ENCODE measurements at regions not wholly inside any gene's neighbourhood (a gene's known extent, or its start where the extent isn't known, plus 50 kb on each side); places are given as distances from the start of the nearest gene placed in this dataset.

GRCh38 chr9:118318770-118319431 lies 614.7 kb downstream of the TLR4 start:
- DNase-seq: no peak

- DNase-seq: no peak
These were observed 617.6 kb downstream of the TLR4 start for GRCh38 chr9:118321788-118322187.

GRCh38 chr9:118324706-118325105 lies 620.5 kb downstream of the TLR4 start:
- DNase-seq: no peak

- no peak for DNase-seq
These were observed 621.6 kb downstream of the TLR4 start for GRCh38 chr9:118325757-118326156.

GRCh38 chr9:118326326-118326725 lies 622.1 kb downstream of the TLR4 start:
- DNase-seq: no peak

GRCh38 chr9:118330191-118330986 lies 626.2 kb downstream of the TLR4 start:
- no peak for DNase-seq

- DNase-seq: no peak
These were observed 627.4 kb downstream of the TLR4 start for GRCh38 chr9:118331622-118332045.

- DNase-seq: no peak
These were observed 632.2 kb downstream of the TLR4 start for GRCh38 chr9:118336250-118336942.

- DNase-seq: no peak
These were observed 632.7 kb downstream of the TLR4 start for GRCh38 chr9:118336943-118337330.

- no peak for DNase-seq
These were observed 655.8 kb downstream of the TLR4 start for GRCh38 chr9:118360036-118360435.

GRCh38 chr9:118362123-118362522 lies 657.9 kb downstream of the TLR4 start:
- DNase-seq: no peak

GRCh38 chr9:118362596-118362995 lies 658.4 kb downstream of the TLR4 start:
- no peak for DNase-seq

- no peak for DNase-seq
These were observed 660.3 kb downstream of the TLR4 start for GRCh38 chr9:118364266-118365106.

- no peak for DNase-seq
These were observed 662.0 kb downstream of the TLR4 start for GRCh38 chr9:118366228-118366627.

- DNase-seq: no peak
These were observed 663.2 kb downstream of the TLR4 start for GRCh38 chr9:118367383-118367782.

- DNase-seq: no peak
These were observed 680.4 kb downstream of the TLR4 start for GRCh38 chr9:118384531-118385100.

GRCh38 chr9:118395415-118395814 lies 691.2 kb downstream of the TLR4 start:
- no peak for DNase-seq

- DNase-seq: no peak
These were observed 697.3 kb downstream of the TLR4 start for GRCh38 chr9:118401546-118401945.

- no peak for DNase-seq
These were observed 710.5 kb downstream of the TLR4 start for GRCh38 chr9:118414676-118415075.

GRCh38 chr9:118418887-118419565 lies 714.8 kb downstream of the TLR4 start:
- DNase-seq: no peak

GRCh38 chr9:118419676-118420075 lies 715.5 kb downstream of the TLR4 start:
- DNase-seq: no peak

- DNase-seq: no peak
These were observed 718.3 kb downstream of the TLR4 start for GRCh38 chr9:118422508-118422907.
